GM18507 (cell line): ENCODE measurements at regions not wholly inside any gene's neighbourhood (a gene's known extent, or its start where the extent isn't known, plus 50 kb on each side); places are given as distances from the start of the nearest gene placed in this dataset.
"Not testable (repeated sequence)": the region's sequence is repeated elsewhere in the genome, so short reads cannot be mapped to it uniquely, and the experiment has no call there.

ENCODE experiments used
- DNase-seq: peaks from one replicate; pipeline ENCODE4 v3.0.0; 2011; ENCODE audit warnings: low read depth; ENCODE audit not compliant: insufficient read length; ENCODE audit errors: extremely low spot score
- FAIRE-seq: peaks from 2 replicates; lab custom pipeline; 2011; peaks lifted over from hg19 to GRCh38; lab: Jason Lieb, UNC

DNA sequence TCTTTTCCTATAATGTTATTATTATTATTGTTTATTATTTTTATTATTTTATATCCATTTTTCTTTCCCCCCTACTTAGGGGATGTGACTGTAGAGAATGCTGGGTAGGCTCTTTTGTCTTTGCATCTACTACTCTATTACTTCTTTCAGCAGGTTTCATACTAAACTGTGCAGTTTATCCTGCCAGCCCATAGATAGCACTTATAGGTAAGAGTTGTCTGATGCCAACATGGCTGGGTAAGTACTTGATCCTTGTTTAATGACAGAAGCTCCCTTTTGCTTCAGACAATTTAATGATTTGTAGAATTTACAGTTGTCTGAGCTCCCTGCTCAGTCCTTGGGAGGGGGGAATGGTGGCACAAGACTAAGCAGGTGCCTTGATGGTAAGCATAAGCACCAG is 262.9 kb upstream of the CDH2 start:
- DNase-seq (no peak), FAIRE-seq (no peak)

DNA sequence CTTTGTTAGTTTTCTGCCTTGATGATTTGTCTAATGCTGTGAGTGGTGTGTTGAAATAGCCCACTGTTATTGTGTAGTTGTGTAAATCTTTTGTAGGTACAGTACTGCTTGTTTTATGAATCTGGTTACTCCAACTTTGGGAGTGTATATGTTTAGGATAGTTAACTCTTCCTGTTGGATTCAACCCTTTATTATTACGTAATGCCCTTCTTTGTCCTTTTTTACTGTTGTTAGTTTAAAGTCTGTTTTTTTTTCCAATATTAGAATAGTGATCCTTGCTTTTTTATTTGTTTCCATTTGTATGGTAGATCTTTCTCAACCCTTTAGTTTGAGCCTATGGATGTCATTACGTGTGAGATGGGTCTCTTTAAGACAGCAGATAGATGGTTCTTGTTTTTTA is 261.5 kb upstream of the CDH2 start:
- DNase-seq (no peak), FAIRE-seq (no peak)

DNA sequence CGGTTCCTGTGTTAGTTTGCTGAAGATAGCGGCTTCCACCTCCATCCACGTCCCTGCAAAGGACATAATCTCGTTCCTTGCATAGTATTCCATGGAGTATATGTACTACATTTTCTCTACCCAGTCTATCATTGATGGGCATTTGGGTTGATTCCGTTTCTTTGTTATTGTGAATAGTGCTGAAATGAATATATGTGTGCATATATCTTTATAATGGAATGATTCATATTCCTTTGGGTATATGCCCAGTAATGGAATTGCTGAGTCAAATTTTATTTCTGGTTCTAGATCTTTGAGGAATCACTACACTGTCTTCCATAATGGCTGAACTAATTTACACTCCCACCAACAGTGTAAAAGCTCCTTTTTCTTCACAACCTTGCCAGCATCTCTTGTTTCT is 255.4 kb upstream of the CDH2 start:
- FAIRE-seq (no peak), DNase-seq (no peak)

DNA sequence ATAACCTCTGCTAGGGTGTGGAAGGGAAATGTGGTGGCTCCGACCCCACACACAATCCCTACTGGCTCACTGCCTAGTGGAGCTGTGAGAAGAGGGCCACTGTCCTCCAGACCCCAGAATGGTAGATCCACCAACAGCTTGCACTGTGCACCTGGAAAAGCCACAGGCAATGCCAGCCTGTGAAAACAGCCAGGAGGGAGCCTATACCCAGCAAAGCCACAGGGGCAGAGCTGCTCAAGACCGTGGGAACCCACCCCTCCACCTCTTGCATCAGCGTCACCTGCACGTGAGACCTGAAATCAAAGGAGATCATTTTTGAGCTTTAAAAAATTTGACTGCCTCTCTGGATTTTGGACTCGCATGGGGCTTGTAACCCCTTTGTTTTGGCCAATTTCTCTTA is 249.0 kb upstream of the CDH2 start:
- DNase-seq = no peak
- no peak for FAIRE-seq

DNA sequence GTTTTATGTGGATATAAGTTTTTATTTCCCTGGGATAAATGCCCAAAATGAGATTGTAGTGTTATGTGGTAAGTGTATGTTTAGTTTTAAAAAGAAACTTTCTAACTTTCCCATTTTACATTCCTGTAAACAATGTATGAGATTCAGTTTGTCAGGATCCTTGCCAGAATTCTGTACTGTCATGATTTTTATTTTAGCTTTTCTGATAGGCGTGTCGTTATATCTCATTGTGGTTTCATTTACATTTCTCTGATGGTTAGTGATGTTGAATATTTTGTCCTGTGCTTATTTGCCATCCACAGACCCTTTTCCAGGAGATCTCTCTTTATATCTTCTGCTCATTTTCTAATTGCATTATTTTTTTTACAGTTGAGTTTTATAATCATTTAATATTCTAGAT is 245.6 kb upstream of the CDH2 start:
- FAIRE-seq = no peak
- DNase-seq = no peak

DNA sequence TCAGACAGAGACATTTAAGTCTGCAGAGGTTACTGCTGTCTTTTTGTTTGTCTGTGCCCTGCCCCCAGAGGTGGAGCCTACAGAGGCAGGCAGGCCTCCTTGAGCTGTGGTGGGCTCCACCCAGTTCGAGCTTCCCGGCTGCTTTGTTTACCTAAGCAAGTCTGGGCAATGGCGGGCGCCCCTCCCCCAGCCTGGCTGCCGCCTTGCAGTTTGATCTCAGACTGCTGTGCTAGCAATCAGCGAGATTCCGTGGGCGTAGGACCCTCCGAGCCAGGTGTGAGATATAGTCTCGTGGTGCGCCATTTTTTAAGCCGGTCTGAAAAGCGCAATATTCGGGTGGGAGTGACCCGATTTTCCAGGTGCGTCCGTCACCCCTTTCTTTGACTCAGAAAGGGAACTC is 245.0 kb upstream of the CDH2 start:
- DNase-seq, FAIRE-seq: not testable (repeated sequence)

DNA sequence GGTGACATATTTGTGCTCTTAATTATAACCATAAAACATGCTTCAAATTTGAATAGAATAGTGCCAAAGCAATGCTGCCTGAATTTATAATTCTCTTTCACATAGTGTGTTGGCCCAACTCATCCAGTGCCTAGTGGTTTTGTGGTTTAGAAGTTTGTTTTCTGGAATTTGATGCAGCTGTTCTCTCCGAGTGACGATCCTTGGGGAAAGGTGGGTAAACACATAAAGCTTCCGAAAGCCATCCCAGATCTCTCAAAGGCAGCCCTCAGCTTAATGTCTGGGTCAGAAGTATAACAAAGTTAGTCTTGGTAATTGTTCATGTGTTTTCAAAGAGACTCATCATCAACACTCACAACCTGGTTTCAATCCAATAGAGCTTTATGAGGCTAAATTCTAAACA is 235.6 kb upstream of the CDH2 start:
- DNase-seq (no peak), FAIRE-seq (no peak)

DNA sequence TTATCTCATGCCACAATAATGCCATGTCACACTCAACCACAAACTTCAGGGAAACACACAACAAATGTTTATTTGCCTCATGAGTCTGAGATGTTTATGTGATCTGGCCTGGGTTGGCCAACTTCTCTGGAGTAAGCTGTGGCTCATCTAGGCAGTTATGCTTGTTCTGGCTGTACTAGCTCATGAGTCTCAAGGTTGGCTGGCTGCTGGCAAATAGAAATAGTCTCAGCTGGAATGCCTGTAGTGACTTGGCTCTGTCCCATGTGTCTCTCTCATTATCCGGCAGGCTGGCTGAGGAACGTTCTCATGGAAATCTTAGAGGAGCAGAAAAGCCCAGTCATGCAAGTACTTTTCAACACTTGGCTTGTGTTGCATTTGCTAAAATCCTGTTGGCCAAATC is 234.9 kb upstream of the CDH2 start:
- no peak for DNase-seq
- no peak for FAIRE-seq

DNA sequence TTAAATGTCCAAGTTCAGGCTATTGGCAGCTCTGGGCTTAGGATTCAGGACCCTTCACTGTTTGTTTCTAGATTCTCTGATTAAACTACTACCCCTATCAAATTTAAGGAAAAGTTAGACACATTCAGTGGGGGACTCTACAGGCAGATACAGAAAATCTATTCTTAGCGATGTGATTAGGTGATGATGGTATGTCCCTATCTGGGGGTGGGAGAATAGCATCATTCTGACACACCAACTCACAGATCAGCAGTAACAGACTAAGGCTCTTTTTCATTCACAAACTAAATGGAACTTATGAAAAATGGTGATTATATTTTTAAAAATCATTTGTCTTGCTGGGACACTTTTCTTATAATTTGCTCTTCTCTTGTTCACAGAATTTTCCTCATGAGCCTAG is 232.9 kb upstream of the CDH2 start:
- FAIRE-seq = no peak
- DNase-seq = no peak

DNA sequence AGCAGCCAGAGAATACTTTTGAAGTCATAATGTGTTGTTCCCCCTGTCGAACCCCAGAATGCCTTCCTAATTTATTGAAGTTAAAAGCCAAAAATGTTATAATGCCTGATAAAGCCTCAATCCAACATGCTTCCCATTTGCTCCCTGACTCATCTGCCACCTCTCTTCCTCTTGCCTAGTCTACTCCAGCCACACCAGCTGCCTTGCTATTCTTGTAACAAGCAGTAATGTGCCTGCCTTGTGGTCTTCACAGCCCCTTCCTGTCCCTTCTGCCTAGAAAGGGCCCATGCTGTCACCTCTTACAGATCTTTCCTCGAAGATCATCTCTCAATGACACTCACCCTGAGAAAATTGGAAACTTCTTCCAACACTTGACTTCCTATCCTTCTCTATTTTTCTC is 231.6 kb upstream of the CDH2 start:
- no peak for FAIRE-seq
- no peak for DNase-seq

DNA sequence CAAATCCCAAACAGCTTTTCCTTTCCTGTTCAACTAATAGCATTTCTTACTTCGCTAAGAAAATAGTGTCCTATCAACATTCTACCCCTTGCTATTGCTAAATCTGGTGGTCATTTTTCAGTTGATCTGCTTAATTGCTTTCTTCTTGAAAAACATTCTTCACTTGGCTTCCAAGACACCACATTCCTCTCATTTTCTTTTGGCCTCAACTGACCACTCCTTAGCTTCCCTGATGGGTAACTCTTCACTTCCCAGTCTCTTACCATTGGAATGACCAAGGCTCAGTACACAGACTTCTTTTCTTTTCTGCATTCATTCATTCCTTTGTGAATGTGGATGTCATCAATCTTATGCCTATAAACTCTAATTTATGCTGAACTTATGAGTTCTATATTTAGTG is 230.8 kb upstream of the CDH2 start:
- DNase-seq = no peak
- FAIRE-seq = no peak

DNA sequence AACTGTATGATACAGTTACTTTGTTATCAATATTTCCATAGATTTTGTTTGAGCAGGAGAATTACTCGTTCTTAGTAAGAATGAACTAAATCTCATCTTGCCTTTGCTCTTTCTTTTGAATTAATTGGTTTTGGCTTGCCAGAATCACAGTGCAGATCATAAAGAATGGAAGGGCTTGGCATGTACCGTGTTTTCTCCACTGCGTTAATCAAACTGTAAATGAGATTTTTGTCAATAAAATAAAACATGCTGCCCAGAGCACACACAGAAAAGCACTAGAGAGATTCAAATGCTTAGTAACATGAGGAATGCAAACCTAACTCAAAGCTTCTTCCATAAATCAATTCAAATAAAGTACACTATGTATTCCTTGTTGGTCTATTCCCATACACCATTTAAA is 229.6 kb upstream of the CDH2 start:
- DNase-seq = no peak
- no peak for FAIRE-seq

DNA sequence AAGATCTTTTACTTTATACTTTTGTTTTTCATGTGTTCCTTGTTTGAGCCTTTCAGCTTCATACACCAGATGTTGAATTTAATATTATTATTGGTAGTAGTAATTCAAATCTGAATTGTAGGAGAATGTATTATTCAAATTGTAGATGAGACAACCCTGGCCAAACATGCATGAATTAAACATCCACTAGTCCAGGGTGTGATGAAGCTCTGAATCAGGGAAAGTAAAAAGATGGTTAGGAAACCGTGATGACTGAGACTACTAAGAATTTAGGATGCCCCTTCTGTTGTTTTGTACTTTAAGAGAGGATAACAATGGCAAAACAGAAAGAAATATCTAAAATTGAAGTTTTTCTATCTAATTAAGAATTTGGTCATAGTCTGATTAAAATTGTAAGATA is 227.8 kb upstream of the CDH2 start:
- FAIRE-seq (no peak), DNase-seq (no peak)

DNA sequence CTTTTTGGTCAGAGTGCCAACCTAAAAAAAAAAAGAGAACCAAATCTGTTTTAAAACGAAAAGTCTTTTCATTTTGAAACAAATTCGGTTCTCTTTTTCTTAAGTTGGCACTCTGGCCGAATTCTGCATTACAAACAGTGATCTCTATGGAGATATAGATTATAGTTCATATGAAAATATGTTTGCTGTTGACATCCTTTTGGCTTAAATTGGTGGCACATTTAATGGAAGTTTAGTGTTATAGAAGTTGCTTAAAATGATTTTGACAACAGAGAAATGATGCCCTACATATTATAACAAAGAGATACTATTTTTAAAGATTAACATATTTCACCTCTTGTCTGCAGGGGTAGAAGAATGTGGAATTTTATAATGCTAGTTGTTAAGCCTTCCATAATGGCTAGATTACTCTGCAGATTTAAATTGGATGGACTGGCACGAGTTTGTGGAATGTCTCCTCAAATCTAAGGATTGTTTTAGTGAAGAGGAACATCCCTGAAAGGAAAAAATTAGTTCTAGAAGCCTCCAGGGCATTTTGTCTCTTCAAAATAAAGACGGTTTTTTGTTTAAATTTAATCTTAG is 222.9 kb upstream of the CDH2 start:
- no peak for DNase-seq
- FAIRE-seq = no peak

DNA sequence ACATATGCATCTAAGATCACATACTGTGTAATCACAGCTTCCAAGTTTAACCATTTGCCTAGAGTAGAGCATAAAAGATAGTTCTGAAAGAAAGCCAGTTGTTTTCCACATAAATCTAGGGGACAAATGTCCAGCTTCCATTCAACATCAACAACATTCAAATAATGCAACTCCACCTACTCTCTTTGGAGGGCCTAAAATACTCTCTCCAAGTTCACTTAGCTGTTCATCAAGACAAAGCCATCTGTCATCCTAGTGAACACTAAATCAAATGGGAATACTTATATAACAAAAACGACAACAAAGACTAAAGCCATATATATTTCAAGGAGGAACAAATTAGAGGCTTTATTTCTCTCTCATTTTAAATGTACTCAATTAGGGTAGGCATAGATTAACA is 221.5 kb upstream of the CDH2 start:
- no peak for DNase-seq
- no peak for FAIRE-seq

DNA sequence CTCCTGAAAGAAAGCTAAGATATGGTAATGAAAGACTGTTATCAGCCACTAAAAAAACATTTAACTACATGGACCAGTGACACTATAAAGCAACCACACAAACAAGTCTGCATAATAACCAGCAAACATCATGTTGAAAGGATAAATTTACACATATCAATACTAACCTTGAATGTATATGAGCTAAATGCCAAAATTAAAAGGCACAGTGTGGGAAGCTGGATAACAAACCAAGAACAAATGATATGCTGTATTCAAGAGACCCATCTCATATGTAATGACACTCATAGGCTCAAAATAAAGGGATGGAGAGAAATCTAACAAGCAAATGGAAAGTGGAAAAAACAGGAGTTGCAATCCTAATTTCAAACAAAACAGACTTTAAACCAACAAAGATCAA is 213.1 kb upstream of the CDH2 start:
- FAIRE-seq (no peak), DNase-seq (no peak)

DNA sequence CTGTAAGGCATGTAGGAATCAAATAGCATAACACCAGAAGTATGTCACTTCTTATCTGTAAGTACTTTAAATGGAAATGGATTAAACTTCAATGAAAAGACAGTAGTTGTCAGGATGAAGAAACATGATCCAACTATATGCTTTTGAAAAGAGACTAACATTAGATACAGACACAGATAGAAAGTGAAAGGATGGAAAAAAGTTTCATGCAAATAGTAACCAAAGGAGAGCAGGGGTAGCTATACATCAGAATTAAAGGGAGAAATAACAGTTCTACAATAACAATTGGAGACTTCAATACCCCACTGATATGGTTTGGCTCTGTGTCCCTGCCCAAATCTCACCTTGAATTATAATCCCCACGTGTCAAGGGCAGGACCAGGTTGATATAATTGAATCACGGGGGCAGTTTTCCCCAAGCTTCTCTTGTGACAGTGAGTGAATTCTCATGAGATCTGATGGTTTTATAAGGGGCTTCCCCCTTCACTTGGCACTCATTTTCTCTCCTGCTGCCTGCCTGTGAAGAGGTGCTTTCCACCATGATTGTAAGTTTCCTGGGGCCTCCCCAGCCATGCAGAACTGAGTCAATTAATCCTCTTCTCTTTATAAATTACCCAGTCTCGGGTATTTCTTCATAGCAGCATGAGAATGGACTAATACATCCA is 205.4 kb upstream of the CDH2 start:
- no peak for FAIRE-seq

DNA sequence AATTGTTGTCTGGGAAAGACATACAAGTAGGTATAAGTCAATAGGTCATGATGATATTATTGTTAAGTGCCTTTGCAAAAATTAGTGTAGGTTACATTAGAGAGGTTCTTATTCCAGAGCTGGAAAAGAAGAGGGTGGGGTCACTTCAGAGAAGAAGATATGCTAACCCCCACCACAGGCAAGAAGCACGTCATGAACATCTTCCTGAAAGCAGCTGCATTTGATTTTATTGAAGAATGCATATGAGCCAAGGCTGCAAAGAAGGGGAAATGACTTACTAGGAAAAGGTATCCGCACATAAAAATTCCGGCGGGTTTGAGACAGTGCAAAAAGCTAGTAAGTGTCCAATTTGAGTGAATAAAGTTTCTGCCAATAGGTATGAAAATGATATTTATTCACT is 195.3 kb upstream of the CDH2 start:
- FAIRE-seq (no peak), DNase-seq (no peak)

More for the DNA sequence above, 205.4 kb upstream of the CDH2 start:
- no peak for DNase-seq

DNA sequence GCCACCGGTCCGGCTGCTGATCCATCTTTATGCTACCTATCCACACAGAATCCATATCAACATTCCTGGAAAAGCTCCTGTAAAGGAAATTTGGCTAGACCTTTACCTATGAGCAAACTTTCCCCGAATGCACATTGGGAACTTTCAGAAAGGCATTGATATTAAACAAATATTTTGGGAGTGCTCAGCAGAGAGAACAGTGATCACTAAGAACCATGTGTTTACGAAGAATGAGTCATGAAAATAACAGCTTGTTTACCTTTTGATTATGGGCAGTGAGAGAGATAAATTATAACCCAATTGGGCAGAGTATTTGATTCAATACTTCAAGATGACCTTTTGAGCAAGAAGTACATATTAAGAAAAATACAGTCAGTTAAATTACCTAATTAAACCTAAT is 189.7 kb upstream of the CDH2 start:
- no peak for FAIRE-seq
- no peak for DNase-seq

DNA sequence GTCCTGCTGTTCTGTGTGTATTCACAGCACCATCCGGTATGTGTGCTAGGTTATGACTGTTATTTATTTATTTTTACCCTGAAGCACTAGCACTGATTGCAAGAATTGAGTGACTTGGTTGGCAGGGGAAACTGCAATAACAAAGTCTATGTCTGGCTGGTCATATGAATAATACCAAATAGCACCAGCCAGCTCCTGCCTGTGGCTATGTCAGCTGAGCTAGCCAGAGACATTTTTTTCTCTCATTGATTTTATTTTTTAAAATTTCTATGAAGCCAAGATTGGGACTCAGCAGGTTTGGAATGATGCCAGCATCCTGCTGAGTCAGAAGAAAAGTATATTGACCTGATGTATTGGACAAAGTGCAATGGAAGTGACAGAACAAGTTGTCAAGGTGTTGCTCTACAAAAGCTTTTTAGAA is 188.5 kb upstream of the CDH2 start:
- DNase-seq (no peak), FAIRE-seq (no peak)

DNA sequence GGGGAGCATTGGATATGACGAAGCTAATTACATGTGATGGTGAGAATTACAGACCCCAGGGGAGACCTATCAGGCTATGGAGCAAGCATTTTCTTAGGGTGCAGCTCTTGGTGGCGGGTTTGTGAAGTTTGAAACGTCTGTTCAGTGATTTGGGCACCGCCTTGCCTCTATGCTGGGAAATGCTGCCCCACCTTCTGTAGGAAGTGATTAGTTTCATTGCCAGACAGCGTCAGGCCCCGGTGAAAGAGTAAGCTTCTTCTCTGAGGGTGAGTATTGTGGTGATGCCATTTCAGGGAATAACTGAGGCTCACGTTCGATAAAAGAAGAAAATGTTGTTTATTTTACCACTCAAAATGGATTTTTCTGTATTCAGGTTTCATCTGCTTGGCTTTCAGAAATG is 186.2 kb upstream of the CDH2 start:
- DNase-seq (no peak), FAIRE-seq (no peak)

DNA sequence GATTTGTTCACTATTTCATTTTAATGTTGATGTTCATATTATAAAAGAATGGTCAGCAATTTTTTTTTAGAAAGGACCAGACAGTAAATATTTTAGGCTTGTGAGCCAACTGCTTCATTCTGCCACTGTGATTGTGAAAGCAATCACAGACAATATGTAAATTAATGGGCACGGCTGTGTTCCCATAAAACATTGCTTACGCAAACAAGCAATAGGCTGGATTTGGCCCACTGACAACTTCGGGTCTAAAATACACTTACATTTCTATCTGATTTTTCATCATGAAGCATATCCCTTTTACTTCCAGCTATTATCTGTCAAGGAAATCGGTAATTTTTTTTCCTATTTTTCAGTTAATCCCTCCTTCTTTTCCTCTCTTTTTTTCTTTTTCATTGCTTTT is 182.2 kb upstream of the CDH2 start:
- FAIRE-seq (no peak), DNase-seq (no peak)
